Fibroblast of the aortic adventitia (primary cell): ENCODE measurements at regions not wholly inside any gene's neighbourhood (a gene's known extent, or its start where the extent isn't known, plus 50 kb on each side); places are given as distances from the start of the nearest gene placed in this dataset.
"Not testable (repeated sequence)": the region's sequence is repeated elsewhere in the genome, so short reads cannot be mapped to it uniquely, and the experiment has no call there.

Experiments
- DNase-seq: peaks from one replicate; pipeline ENCODE4 v3.0.0-alpha.2; 2010; ENCODE audit warnings: low read depth
- H3K4me3 ChIP-seq: 2 replicates; pipeline ENCODE4 v1.5.1; 2011; ENCODE audit warnings: low read depth, mild to moderate bottlenecking, control low read depth, low read length, moderate library complexity
- CTCF ChIP-seq: IDR thresholded peaks from 2 replicates; pipeline ENCODE4 v1.5.1; 2011; ENCODE audit warnings: mild to moderate bottlenecking, low read length, control low read depth, inconsistent platforms; ENCODE audit not compliant: insufficient read depth

- no peak for DNase-seq
- no peak overlapping the region for H3K4me3 ChIP-seq
- TF ChIP-seq CTCF, result no peak
Observed at GRCh38 chr21:18129526-18129925, 115.1 kb upstream of the CHODL start.

- TF ChIP-seq CTCF, result no peak
- no peak for DNase-seq
- H3K4me3 ChIP-seq, result no peak overlapping the region
Observed at GRCh38 chr21:18118566-18118965, 126.1 kb upstream of the CHODL start.

- DNase-seq, result no peak
- H3K4me3 ChIP-seq, result no peak overlapping the region
- no peak for TF ChIP-seq CTCF
Observed at GRCh38 chr21:18117176-18117575, 127.5 kb upstream of the CHODL start.

- TF ChIP-seq CTCF, result no peak
- no peak for DNase-seq
- no peak overlapping the region for H3K4me3 ChIP-seq
Observed at GRCh38 chr21:18114810-18115209, 129.8 kb upstream of the CHODL start.

- H3K4me3 ChIP-seq, result no peak overlapping the region
- no peak for TF ChIP-seq CTCF
- DNase-seq, result no peak
Observed at GRCh38 chr21:18104802-18105201, 139.8 kb upstream of the CHODL start.

GRCh38 chr21:18096413-18096812, 148.2 kb upstream of the CHODL start:
- not testable (repeated sequence) for H3K4me3 ChIP-seq

GRCh38 chr21:18089786-18090185, 154.8 kb upstream of the CHODL start:
- TF ChIP-seq CTCF, result no peak
- no peak for DNase-seq
- no peak overlapping the region for H3K4me3 ChIP-seq

More at GRCh38 chr21:18096413-18096812, 148.2 kb upstream of the CHODL start:
- DNase-seq, result not testable (repeated sequence)
